ACHN (cell line): ENCODE measurements at regions not wholly inside any gene's neighbourhood (a gene's known extent, or its start where the extent isn't known, plus 50 kb on each side); places are given as distances from the start of the nearest gene placed in this dataset.
"Not testable (repeated sequence)": the region's sequence is repeated elsewhere in the genome, so short reads cannot be mapped to it uniquely, and the experiment has no call there.

ENCODE experiments used
- DNase-seq: peaks from one replicate; pipeline ENCODE4 v3.0.0-alpha.2; 2015
- in situ Hi-C: cut with HindIII; loops from 2 replicates; pipeline ENCODE4 v1.10.0; 2017; ENCODE audit warnings: low sequenced_read_pairs, low pct_ligation_motif_present, low pct_unique_long_range_greater_than_20kb

DNA sequence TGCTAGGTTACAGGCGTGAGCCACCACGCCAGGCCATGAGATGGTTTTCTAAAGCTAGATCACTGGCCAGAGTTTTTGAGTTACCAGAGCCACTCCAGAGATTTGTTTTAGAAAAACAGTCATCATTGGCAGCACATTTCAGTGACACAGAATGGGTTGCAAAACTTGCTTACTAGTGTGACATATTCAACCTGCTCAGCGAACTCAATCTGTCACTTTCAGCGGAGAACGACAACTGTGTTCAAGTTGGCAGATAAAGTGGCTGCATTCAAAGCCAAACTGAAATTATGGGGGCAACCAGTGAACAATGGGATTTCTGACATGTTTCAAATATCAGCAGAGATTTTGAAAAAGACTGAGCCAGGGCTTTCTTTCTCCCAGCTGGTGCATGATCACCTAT is 456.3 kb upstream of the ISX start:
- in situ Hi-C loops: no loop called here
- no peak for DNase-seq

- no peak for DNase-seq
- in situ Hi-C loops: no loop called here
These were observed 445.8 kb upstream of the ISX start for GRCh38 chr22:34620161-34620560.

GRCh38 chr22:34620832-34621231 is 445.1 kb upstream of the ISX start:
- no peak for DNase-seq
- in situ Hi-C loops: no loop called here

- DNase-seq: no peak
- in situ Hi-C loops: no loop called here
These were observed 443.4 kb upstream of the ISX start for GRCh38 chr22:34622602-34623001.

GRCh38 chr22:34623580-34623979 is 442.4 kb upstream of the ISX start:
- in situ Hi-C loops: no loop called here
- no peak for DNase-seq

DNA sequence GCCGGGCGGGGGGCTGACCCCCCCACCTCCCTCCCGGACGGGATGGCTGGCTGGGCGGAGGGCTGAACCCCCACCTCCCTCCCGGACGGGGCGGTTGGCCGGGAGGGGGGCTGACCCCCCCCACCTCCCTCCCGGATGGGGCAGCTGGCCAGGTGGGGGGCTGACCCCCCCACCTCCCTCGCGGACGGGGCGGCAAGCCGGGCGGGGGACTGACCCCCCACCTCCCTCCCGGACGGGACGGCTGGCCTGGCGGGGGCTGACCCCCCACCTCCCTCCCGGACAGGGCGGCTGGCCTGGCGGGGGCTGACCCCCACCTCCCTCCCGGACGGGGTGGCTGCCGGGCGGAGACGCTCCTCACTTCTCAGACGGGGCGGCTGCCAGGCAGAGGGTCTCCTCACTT is 440.1 kb upstream of the ISX start:
- in situ Hi-C loops, DNase-seq: not testable (repeated sequence)

DNA sequence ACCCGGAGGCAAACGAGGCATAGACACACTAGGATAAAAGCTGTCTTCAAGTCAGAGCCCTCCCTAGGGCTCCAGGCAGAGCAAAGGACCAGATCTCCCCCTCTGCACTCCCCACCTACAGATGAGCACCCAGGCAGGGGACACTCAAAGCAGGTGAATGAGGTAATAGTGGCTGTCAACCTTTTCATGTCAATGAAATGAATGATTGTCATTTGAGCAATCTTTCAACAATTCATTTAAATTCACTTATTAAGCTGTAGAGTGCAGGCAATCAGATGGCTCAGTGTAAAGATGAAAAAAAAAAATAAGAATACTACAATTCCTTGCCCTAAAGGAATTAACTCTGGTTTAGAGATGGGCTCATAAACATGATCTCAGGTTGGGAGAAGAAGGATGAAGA is 427.8 kb upstream of the ISX start:
- in situ Hi-C loops: no loop called here
- DNase-seq: no peak

- in situ Hi-C loops: no loop called here
- no peak for DNase-seq
These were observed 426.0 kb upstream of the ISX start for GRCh38 chr22:34639911-34640310.

DNA sequence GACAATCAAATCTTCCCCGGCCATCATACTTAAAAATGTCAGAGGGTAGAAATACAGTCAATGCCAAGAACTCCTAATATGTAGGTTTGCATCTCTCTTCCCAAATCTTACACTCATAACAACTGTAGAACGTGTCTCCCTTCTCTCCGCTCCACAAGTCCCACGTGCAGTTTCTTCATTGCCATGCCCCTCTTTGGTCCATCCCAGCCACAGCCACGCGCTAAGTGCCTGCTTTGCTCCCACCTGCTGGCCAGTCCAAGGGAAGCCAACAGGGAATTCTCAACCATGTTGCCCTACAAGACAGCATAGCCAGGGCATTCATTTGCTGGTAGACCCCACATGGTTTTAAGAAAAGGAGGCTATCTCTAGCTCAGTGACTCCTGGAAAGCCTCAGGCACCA is 420.6 kb upstream of the ISX start:
- DNase-seq: no peak
- in situ Hi-C loops: no loop called here

GRCh38 chr22:34669001-34669400 is 397.0 kb upstream of the ISX start:
- in situ Hi-C loops: no loop called here
- peak; percentile 10 for DNase-seq

- DNase-seq, in situ Hi-C loops: not testable (repeated sequence)
These were observed 382.9 kb upstream of the ISX start for GRCh38 chr22:34683031-34683430.

- in situ Hi-C loops, DNase-seq: not testable (repeated sequence)
These were observed 381.7 kb upstream of the ISX start for GRCh38 chr22:34684278-34684677.

GRCh38 chr22:34687116-34687515 is 378.8 kb upstream of the ISX start:
- DNase-seq: no peak
- in situ Hi-C loops: no loop called here

DNA sequence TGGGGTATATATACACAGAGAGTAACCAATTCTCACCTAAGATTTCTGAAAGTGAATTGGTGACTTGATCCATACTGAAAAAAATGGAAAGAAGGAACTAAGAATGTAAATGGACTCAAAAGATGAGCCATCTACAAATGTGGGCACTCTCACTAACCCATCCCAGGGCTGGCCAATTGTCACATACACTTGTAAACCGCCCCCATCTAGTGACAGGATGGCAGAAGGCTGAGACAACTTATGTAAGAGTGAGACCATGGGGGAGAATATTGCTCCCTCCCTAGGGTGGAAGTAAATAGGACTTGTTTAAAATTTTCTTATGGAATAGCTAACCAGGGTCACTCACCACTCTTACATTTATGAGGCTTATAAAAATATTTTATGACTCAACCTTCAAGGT is 377.1 kb upstream of the ISX start:
- no peak for DNase-seq
- in situ Hi-C loops: no loop called here

DNA sequence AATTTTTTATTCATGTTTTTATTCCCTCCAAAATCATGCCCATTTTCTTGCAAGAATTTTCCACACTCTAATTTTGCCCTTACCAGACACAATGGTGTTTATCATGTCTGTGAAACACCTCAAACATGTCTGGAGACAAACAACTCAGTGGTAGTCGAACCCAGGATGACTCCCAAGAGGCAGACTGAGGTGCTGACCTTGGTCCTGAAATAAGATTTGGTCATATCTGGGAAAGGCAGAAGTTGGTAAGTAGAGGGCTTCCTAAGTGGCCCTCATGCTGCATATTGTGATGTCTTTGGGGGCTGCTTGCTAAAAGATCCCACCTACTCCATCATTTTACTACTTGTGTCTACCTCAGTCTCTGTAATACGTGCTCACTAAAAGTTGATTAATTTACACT is 369.4 kb upstream of the ISX start:
- peak; percentile 28 for DNase-seq
- in situ Hi-C loops: no loop called here

GRCh38 chr22:34702279-34702678 is 363.7 kb upstream of the ISX start:
- in situ Hi-C loops: no loop called here

DNA sequence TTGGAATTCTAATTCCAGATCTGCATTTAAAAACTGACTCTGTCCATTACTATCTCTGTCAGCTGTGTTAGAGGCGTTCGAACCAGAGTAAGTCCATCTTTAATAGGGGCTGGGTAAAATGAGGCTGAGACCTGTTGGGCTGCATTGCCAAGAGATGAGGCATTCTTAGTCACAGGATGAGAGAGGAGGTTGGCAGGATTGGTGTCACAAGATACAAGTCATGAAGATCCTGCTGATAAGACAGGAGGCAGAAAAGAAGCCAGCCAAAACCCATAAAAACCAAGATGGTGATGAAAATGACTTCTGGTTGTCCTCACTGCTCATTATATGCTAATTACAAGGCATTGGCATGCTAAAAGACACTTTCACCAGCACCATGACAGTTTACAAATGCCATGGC is 356.3 kb upstream of the ISX start:
- no peak for DNase-seq
- in situ Hi-C loops: no loop called here

More at GRCh38 chr22:34702279-34702678, 363.7 kb upstream of the ISX start:
- DNase-seq: no peak

DNA sequence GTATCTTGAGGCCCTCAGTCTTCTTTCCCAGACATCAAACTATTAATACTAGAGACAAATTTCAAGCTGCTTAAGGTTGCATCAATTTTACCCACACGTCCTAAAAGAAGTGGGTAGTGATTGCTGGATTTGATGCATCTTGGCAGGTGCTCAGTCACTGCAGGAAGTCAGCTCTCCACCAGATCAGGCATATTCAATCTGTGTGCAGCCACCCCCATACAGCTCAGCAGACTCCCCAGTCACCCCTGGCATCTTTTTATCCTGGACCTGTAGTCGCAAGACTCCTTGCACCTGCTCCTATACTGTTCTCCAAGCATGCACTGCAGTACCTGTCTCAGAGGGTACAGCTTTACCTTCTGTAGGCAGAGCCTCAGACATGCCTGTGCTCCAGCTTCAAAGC is 343.1 kb upstream of the ISX start:
- in situ Hi-C loops: no loop called here

DNA sequence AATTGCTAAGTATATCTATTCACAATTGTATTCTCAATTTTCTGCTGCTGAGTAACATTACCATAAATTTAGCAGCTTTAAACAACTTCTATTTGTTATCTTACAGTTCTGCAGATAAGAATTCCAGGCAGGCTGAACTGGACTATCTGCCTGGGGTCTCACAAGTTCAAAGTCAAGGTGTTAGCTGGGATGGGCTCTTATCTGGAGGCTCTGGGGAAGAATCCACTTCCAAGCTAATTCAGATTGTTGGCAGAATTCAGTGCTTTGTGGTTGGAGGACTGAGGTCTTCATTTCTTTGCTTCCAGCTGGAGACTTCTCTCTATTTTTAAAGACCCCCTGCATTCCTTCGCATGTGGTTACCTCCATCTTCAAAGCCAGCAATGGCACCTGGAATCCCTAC is 329.9 kb upstream of the ISX start:
- DNase-seq: no peak
- in situ Hi-C loops: no loop called here

More for the DNA sequence above, 343.1 kb upstream of the ISX start:
- DNase-seq: no peak

- no peak for DNase-seq
- in situ Hi-C loops: no loop called here
These were observed 327.1 kb upstream of the ISX start for GRCh38 chr22:34738661-34739400.
